ENCODE measurements at regions not wholly inside any gene's neighbourhood (a gene's known extent, or its start where the extent isn't known, plus 50 kb on each side); places are given as distances from the start of the nearest gene placed in this dataset.

DNA sequence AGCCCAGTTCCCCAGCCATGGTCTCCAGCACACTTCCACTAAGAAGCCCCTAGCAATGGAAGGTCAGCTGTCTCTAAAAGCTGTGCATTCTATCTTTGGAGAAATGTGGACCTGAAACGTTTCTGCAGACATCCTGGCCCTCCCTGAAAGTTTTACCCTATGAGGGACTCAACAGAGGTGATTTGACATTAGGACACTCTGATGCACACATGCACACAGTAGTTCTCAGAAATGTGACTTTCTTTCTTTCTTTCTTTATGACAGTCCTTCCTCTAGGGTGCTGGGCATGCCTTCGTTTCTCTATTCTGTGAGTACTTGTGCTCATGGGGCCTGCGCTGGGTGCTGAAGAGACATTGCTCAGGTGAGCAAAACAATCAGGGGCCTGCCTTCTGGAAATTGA lies 857.3 kb downstream of the RNF144A start:
- no peak for DNase-seq

- DNase-seq = no peak
These were observed 860.5 kb downstream of the RNF144A start for GRCh38 chr2:7777668-7778067.

GRCh38 chr2:7780321-7780720 lies 863.1 kb downstream of the RNF144A start:
- no peak for DNase-seq

GRCh38 chr2:7785700-7786099 lies 868.5 kb downstream of the RNF144A start:
- DNase-seq = no peak

- DNase-seq = no peak
These were observed 871.5 kb downstream of the RNF144A start for GRCh38 chr2:7788736-7789135.

DNA sequence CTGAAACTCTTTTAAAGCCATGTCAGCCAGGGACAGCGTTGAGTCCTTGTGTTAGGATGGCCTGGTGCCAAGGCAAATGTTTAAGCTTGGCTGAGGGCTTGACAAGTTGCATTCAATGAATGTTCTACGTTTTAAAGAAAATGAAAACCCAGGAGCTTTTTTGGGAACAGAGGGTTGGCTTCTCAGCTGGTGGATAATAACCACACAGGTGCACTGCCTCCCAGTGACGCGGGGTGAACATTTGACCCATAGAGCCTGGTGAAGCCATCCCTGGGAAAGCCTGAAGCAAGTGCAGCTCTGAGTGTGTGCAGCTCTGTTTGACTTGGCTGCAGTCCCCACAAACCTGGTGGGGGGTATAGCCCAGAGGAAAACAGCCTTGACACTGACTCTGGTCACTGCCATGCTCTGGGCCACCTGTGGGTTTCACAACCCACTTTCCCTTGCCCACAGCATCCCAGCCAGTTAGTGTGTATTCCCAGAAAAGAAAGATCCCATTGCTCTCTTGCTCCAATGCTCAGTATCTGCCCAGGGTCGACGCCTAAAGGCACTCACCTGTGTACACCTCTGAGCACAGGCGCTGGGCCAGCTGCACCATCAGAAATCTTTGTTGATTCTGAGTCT lies 874.9 kb downstream of the RNF144A start:
- DNase-seq = no peak

DNA sequence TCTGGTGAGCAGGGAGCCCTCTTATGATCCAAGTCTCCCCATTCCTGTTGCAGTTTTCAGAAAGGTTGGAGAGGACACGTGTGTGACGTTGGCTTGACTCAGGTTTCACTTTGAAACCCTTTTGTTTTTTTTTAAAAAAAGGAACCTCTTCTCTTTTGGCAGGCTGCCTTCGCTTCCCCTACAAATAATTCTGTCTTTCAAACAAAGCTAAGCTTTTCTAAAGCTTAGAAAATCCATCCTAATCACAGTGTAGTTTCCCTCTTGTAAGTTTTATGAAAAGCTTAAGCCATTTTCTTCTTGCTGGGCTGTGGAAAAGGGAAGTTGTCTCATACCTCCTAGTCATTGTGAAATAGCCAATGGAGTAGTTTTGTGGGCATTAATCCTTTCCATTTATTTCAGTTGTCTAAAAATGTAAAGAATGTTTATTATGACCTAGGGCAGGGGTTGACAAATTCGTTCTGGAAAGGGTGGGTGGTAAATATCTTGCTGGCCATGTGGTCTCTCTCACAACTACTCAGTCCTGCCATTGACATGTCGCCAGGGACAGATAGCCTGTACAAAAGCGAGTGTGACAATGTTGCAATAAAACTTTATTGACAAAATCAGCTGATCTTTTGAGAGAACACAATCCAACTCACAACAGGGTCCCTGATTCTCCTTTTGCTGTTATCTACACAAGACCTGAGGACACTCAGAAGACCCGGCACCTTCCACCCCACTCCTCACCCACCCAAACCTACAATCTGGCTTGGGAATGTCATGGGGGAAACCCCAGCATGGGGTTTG lies 878.8 kb downstream of the RNF144A start:
- DNase-seq = no peak

DNA sequence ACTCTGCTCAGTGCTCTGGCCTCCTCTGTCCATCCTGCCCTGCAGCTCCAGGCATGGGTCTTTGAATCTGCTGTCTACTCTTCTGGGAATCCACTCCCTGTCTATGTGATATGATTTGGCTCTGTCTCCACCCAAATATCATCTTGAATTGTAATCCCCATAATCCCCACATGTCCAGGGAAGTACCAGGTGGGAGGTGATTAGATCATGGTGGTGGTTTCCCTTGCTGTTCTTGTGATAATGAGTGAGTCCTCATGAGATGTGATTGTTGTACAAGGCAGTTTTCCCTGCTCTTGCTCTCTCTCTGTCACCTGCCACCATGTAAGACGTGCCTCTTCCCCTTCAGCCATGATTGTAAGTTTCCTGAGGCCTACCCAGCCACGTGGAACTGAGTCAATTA lies 881.8 kb upstream of the ID2 start:
- DNase-seq = no peak

- DNase-seq = no peak
These were observed 880.6 kb upstream of the ID2 start for GRCh38 chr2:7801212-7801611.

GRCh38 chr2:7803515-7803914 lies 878.3 kb upstream of the ID2 start:
- DNase-seq = no peak

DNA sequence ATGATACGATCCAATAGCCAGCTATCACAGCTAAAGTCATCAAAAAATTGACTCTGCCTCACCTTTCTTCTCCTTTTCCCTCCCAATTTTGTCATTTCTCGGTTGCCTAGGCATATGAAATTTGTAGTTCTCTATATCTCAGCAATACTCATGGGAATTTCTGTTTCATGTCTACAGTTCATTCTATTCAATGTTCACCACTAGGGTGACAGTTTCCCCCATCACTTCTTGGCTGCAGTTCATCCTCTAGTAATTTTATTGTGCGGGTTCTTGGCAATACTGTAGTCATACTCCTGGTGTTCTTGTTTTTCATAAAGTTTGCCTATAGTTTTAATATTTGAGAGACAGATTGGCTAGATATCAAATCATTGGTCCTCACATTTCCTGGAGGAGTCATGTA lies 872.2 kb upstream of the ID2 start:
- DNase-seq = no peak

DNA sequence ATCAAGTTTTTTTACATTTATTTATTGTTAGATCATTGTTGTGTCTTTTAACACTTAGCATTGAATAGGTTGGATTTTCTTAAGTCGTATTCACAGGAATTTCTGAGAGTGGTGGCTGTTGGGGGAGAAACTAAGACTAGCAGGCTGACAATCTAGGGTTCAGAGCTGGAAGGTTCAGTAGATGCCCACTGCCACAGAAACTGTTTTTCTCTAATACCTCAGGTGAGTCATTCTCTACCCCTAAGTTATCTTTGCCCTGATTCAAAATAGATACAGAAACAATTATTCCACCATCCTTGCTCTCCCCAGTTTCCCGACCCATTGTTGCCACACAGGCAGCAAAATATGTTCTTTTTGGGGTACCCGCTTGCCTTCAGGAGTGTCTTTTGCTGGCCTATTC lies 870.8 kb upstream of the ID2 start:
- DNase-seq = no peak

DNA sequence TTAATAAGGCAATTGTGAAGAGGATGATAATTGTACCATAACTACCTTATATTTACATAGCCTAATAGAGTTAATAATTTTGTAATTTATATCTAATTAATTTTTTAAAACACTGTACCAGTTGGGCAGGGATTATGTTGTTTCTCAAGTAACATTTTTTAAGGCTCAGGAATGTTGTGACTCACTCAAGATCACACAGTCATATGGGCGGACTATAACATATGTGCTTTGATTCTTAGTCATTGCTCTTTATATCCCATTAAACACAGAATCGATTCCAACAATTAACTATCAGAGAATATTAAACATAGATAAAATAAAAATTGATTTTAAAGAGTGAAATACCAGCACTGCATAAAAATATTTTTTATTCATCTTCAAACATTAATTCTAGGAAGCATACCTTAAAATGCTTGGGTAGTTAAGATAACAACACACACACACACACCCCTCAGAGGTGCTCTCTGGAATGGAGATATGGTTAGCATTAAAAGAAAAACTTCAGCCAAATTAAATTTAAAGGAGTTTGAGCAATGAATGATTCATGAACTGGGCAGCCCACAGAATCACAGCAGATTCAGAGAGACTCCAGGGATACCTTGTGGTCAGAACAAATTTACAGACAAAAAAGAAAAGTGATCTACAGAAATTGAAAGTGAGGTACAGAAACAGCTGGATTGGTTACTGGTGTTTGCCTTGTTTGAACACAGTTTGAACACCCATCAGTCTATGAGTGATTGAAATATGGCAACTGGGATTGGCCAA lies 869.4 kb upstream of the ID2 start:
- no peak for DNase-seq

DNA sequence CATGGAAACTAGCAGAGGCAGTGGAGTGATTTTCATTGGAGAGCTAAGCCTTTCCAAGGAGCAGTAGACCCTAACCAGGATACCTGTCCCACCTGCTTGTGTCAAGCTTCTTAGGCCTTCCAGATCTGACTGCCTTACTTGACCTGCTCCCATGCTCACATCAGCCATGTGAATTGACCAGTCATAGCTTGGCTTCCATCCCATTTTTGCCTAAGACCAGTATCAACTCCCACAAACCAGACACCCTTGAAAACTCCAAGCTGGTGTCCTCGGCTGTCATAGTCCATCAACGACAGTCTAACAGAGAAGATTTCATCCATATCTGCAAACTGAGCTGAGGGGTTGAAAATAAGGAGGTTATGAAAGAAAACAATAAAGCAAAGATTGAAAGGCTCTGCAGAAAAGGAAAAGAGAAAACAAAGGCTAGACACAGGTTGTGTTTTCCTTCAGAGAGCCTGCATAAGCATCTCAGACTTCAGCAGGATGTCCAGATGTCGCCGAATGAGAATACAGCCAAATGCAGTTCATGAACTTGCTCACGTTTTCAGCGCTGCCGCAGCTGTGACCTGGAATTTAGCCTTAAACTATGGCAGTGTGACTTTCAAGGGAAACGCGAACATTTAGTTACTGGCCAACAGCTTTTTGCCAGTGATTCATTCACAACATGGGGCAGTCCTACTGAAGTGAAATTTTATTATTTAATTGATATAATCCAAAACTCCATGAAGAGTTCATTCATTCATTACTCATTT lies 868.1 kb upstream of the ID2 start:
- no peak for DNase-seq

DNA sequence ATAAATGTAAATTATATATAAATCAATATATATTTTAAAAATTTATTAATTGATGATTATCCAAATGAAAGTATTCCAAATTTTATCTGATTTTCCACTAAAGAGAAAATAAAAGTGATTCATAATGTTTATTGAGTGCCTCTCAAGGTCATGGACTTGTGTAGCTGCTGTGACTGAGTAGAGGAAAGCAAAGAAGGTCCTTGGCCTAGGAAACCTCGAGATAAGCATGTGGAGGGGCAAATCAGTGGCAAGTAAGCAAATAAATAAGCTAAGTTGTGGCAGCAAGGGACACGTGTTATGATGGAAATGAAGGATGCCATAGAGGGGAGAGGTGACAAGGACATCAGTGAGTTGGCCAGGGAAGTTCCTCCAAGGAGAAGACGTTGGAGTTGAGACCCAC lies 866.1 kb upstream of the ID2 start:
- no peak for DNase-seq

DNA sequence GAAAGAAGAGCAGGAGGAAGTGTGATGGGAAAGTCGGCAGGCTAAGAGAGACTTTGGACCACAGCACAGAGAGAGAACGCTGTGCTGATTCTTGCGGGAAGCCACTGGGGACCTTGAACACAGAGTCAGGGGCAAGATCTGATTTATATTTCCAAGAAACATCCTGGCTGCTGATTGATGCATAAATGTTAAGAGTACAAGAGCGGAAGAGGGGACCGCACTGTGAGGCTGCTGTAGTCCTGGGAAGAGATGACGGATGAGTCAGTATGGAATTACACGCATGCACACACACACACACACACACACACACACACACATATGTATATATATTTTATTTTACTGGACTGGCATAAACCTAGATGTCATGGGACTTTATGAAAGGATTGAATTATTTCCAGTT lies 865.6 kb upstream of the ID2 start:
- no peak for DNase-seq

DNA sequence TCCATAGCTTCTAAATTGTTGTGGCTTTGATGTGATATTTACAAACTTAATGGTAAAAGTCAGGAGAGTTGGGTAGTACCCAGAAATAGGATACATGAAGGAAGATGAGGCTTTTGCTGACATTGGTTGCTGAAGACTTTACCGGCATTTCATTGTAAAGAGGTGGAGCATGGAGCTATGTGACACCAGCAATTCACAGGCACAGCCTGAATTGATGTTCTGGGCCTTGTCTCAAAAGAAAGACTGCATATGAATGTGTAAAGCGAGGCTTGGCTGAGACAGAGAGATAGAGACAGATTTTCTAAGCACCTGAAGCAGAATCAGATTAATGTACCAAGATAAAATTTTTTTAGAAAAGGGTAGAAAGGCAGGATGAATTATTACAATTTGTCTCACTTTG lies 864.9 kb upstream of the ID2 start:
- no peak for DNase-seq

- no peak for DNase-seq
These were observed 862.5 kb upstream of the ID2 start for GRCh38 chr2:7819316-7819715.

DNA sequence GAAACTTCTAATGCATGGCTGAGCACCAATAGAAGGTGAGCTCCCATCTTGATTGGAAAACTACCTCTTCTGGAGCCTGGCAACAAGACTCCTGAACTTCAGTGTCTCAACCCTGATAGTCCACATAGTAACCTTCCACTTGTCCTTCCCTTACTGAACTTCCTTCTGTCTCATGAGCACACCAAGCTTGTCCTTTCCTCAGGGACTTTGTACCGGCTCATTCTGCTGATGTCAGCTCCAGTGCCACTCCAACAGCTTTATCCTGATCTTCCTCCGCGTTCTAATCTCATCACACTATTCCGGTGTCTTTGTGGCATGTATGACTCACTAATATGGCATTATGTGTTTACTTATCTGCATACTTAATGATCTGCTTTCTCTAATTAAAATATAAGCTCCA lies 862.0 kb upstream of the ID2 start:
- no peak for DNase-seq

- no peak for DNase-seq
These were observed 857.6 kb upstream of the ID2 start for GRCh38 chr2:7824211-7824610.

DNA sequence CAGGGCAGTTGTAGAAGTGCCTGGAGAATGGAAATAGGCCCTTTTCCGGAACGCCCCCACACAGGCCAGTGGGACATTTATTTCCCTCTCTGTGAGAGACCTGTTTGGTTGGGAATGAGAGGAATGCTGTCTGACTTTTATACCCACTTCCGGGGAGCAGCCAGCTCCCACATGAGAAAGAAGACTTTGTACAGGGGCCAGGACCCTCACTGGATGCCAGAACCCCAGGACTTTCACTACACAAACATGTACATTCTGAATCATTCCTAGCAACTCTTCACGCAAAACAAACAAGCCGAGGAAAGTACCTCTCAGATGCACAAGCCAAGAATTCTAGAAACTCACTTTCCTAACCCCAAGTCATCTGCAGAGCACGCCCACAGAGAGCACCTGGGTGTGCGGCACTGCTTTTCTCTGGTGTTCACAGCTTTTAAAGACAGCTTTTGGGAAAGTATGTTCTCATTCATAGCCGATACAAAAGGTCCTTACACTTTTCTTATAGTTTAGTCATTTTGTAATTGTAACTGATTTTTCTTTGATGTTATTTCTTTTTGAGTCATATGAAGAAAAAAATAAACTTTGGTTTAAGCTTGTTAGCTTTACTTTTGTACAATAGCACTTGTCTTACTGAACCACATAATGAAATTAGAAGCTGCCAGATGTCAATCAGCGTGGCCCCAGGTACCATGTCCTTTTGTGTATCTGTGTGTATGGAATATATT lies 856.1 kb upstream of the ID2 start:
- no peak for DNase-seq

DNA sequence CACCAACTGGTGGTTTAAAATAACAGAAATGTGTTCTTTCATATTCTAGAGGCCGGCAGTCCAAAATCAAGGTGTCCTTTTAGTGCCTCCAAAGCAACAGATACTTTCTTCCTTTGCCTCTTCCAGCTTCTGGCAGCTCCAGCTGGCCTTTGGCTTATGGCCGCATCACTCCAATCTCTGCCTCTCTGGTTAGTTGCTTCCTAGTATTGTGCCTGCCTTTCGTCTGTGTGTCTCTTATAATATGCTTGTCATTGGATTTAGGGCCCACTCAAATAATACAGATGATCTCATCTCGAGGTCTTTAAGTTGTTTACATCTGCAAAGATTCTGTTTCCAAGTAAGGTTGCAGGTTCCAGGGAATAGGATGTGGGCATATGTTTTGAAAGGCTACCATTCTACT lies 855.2 kb upstream of the ID2 start:
- DNase-seq = no peak

DNA sequence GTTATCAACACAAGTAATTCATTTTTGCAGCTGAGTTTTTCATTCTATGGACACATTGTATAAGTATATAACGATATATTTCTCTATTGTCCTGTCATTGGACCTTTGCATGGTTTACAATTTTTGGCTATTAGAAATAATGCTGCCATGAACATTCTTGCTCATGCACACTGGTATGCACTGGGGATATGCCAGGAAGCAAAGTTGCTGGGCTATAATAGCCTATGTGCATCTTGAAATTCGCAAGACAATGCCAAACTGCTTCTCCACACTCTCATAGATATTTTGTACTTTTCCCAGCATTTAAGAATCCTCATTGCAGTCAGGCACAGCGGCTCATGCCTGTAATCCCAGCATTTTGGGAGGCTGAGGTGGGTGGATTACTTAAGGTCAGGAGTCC lies 852.6 kb upstream of the ID2 start:
- no peak for DNase-seq
